ENCODE measurements at regions not wholly inside any gene's neighbourhood (a gene's known extent, or its start where the extent isn't known, plus 50 kb on each side); places are given as distances from the start of the nearest gene placed in this dataset.

DNA sequence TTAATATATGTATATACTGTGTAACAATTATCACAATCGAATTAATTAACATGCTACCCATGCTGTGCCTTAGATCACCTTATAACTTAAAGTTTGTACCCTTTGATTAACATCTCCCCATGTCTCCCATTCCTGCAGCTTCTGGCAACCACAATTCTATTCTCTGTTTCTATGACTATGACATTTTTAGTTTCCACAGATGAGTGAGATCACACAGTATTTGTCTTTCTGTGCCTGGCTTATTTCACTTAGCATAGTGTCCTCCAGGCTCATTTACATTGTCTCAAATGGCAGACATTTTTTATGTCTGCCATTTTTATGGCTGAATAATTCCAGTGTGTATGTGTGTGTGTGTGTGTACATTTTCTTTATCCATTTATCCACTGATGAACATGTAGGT lies 146.1 kb upstream of the SLC28A3 start:
- ChIA-PET POLR2A (no interaction called here), CTCF (no interaction called here)
- no peaks in the 10 kb centered on the region for H3K9me3 ChIP-seq
- no peak overlapping the region for H3K27ac ChIP-seq
- DNase-seq (ENCODE audit: low read depth in 1 of 2, low spot score in 1 of 2) (no peak), ATAC-seq (no peak), FAIRE-seq (no peak)
- H3K4me3 ChIP-seq = no peak overlapping the region
- H3K4me1 ChIP-seq = no peaks in the 10 kb centered on the region
- TF ChIP-seq RARB (CRISPR knock-in tag; IDR thresholded peaks at IDR 0.05) (no peak), HOXB5 (CRISPR knock-in tag; IDR thresholded peaks at IDR 0.05) (no peak), NR3C1 (IDR thresholded peaks at IDR 0.05) (no peak), E2F6 (IDR thresholded peaks at IDR 0.05; ENCODE audit: borderline replicate concordance, low read depth) (no peak), CEBPB (IDR thresholded peaks at IDR 0.05) (no peak), JUNB (IDR thresholded peaks at IDR 0.05) (no peak), BCL3 (IDR thresholded peaks at IDR 0.05) (no peak), FOSL2 (IDR thresholded peaks at IDR 0.05) (no peak), FOSL2 (CRISPR knock-in tag; IDR thresholded peaks at IDR 0.05) (no peak), MYC (IDR thresholded peaks at IDR 0.05; ENCODE audit: borderline replicate concordance, low read length) (no peak)
- TF ChIP-seq, protein P1, sequence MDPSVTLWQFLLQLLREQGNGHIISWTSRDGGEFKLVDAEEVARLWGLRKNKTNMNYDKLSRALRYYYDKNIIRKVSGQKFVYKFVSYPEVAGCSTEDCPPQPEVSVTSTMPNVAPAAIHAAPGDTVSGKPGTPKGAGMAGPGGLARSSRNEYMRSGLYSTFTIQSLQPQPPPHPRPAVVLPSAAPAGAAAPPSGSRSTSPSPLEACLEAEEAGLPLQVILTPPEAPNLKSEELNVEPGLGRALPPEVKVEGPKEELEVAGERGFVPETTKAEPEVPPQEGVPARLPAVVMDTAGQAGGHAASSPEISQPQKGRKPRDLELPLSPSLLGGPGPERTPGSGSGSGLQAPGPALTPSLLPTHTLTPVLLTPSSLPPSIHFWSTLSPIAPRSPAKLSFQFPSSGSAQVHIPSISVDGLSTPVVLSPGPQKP (IDR thresholded peaks at IDR 0.05; ENCODE audit: low read depth, low read length) = no peak
- TF ChIP-seq, protein P2, sequence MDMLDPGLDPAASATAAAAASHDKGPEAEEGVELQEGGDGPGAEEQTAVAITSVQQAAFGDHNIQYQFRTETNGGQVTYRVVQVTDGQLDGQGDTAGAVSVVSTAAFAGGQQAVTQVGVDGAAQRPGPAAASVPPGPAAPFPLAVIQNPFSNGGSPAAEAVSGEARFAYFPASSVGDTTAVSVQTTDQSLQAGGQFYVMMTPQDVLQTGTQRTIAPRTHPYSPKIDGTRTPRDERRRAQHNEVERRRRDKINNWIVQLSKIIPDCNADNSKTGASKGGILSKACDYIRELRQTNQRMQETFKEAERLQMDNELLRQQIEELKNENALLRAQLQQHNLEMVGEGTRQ (IDR thresholded peaks at IDR 0.05) = no peak
- 0% methylated on average over 1 of the region's 1 CpG for WGBS (ENCODE audit: missing lambda C conversion rate)
- no peak overlapping the region for H3K4me2 ChIP-seq

- FAIRE-seq (no peak), DNase-seq (ENCODE audit: low read depth in 1 of 2, low spot score in 1 of 2) (no peak), ATAC-seq (no peak)
- POLR2A ChIA-PET = no interaction called here
- Histone ChIP-seq H3K4me3 (no peak overlapping the region), H3K4me1 (no peaks in the 10 kb centered on the region), H3K9me3 (no peaks in the 10 kb centered on the region), H3K27ac (no peak overlapping the region), H3K4me2 (no peak overlapping the region)
- CTCF ChIA-PET = interaction anchor here (1.0 kb wide), 1 partner anchor 9 kb away, joined by 3 read pairs; no protein-coding TSS in a partner anchor
- TF ChIP-seq SREBF2 (IDR thresholded peaks at IDR 0.05) (no peak), ZC3H11A (IDR thresholded peaks at IDR 0.05) (no peak), TP53 (CRISPR knock-in tag; IDR thresholded peaks at IDR 0.05) (no peak), HEYL (CRISPR knock-in tag; IDR thresholded peaks at IDR 0.05) (no peak), MAZ (IDR thresholded peaks at IDR 0.05; ENCODE audit: borderline replicate concordance, low read depth, low read length) (no peak), E2F6 (IDR thresholded peaks at IDR 0.05; ENCODE audit: borderline replicate concordance, low read depth) (no peak), JUNB (IDR thresholded peaks at IDR 0.05) (no peak), ESRRA (IDR thresholded peaks at IDR 0.05; ENCODE audit: borderline replicate concordance, low read length) (no peak), ZFP36 (IDR thresholded peaks at IDR 0.05; ENCODE audit: borderline replicate concordance, partially characterized antibody) (no peak), HOXB13 (CRISPR knock-in tag; IDR thresholded peaks at IDR 0.05; ENCODE audit: low read depth) (no peak), RAD21 (conservative IDR thresholded peaks at IDR 0.05 in 1 of 2, IDR thresholded peaks at IDR 0.05 in 1 of 2) (no peak), TFCP2L1 (CRISPR knock-in tag; IDR thresholded peaks at IDR 0.05) (no peak), CBX8 (IDR thresholded peaks at IDR 0.05) (no peak), NR3C1 (IDR thresholded peaks at IDR 0.05) (no peak), CHD2 (IDR thresholded peaks at IDR 0.05; ENCODE audit: low read length, partially characterized antibody) (no peak), EHMT2 (IDR thresholded peaks at IDR 0.05; ENCODE audit: low read depth) (no peak)
- 31% methylated on average over 3 of the region's 3 CpGs for WGBS (ENCODE audit: missing lambda C conversion rate)
These were observed 149.8 kb upstream of the SLC28A3 start for GRCh38 chr9:84490206-84490841.

Measured in A549 (cell line).